ENCODE measurements at regions not wholly inside any gene's neighbourhood (a gene's known extent, or its start where the extent isn't known, plus 50 kb on each side); places are given as distances from the start of the nearest gene placed in this dataset.
A peak's percentile ranks its signal among the peaks of the same experiment; 100 is the strongest.
"Not testable (repeated sequence)": the region's sequence is repeated elsewhere in the genome, so short reads cannot be mapped to it uniquely, and the experiment has no call there.

DNA sequence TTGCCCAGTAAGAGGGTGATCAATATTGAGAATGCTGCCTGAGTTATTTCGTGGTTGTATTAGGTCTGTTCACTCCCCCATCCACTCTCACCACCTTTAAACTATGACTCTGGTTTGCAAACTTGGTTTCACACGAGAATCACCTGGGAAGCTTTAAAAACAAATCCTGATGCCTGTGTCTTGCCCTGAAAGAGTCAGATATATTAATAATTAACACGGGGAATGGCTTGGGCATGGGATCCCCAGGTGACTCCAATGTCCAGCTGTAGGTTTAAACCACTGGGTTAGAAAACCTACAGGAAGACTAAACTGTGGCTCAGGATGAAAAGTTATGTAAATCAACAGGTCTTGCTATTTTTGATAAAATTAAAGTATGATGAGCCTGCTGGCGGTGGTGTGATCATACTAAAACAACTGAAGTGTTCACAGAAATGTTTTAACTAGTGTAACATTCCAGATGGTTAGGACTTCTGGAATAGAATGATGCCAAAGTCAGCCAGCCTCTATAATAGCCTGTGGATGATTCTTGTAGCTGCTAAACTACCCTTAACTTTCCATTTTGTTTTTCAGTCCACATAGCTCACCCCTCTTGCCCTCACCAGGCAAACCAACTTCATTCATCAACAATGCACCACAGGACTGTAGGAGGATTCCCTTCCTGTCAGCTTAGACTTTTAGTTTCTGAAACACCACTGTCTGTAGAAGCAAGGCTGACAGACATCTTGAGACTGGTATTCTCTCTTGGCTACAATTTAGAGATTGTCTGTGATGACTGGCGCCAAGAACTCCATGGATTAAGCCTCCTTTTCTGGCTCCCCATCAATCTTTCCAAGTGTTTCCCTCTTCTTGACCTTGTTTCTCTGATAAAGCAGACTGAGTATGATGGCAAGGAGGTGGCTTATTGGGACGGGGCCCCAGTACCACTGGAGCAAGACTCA, 119.1 kb upstream of the ADAMTS9 start:
- DNase-seq (ENCODE audit: low read depth): no peak

DNA sequence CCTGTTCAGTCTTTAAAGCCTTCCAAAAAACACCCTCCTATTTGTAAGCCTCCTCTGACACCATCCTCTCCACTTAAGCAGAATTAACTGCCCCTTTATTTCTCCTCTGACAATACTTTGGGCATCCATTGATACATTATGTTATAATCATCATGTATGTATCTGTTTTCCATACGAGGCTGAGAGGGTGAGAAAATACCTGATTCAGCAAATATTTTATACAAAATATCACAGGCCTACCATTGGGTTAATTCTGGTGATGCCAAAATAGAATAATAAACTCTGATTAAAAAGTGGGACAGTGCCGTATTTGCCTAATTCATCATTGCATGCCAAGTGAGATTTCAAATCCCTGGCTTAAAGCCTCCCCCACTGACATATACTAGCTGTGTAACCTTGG, 118.2 kb upstream of the ADAMTS9 start:
- DNase-seq (ENCODE audit: low read depth): no peak

DNA sequence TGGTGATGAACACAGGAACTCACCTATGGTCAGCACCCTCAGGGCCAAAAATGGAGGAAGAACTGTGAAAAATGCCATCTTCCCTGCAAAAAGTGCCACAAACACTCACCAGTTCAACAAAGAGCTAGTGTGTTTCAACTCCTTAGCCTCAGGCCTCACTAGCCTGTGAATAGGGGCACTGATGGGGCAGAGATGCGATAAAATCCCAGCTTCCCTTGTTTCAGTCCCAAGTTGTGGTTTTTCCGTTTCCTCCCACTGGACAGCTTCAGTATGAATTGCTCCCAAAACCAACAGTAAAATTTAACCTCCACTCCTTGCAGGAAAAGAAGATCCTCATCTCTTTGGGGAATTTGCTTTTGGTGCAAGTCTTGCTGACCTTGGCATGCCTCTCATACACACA, 117.4 kb upstream of the ADAMTS9 start:
- DNase-seq (ENCODE audit: low read depth): no peak

DNA sequence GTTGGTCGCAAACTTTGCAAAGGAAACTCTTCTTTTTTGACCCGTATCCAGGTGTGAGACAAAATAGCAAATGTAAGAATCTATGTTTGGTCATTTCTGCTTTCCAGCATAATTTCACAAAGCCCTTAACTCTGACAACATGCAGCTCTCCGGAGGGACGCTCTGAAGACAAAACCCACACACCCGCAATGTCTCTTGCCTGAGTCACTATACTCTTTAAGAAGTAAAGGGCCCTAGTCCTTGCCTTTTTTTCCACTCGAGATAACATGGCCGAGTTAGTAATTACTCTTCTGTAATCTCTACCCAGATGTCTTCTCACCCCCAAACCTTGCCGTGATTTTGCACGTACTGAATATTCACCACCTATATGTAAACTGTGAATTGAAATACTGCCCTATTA, 115.7 kb upstream of the ADAMTS9 start:
- no peak for DNase-seq (ENCODE audit: low read depth)

DNA sequence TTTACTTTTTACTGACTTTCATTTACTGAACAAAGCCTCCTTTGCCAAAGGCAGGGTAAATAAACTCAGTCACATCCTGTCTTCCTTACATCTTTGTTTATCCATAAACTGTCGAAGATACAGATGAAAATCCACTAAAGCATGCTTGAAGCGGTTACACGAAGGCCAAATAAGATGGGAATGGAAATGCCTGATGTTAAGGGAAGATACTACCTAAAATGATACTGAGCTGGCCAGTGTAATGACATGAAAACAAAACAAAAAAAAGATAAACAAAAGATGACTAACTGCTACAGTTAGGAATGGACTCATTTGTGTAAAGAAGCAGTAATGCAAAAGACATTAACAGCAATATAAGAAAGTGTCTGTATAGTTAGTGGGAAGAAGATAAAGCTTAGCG, 114.7 kb upstream of the ADAMTS9 start:
- DNase-seq (ENCODE audit: low read depth): no peak

DNA sequence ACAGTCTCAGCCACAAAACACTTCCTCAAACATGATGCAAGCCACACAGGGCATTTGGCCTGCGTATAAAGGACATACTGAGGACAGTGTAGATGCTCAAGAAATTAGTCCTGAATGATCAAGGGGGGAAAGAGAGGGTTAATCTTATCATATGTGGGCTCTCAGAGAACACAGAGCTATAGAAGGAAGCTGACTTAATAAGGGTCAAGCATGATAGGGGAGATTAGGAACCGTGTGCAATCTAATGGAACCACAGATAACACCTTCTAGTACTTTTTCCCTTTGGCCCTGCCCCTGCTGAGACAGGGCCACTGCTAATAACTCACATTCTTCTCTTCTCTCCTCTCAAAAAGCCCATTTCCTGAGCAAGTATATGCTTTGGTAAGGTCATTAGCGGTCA, 114.1 kb upstream of the ADAMTS9 start:
- peak; percentile 66 for DNase-seq (ENCODE audit: low read depth)

DNA sequence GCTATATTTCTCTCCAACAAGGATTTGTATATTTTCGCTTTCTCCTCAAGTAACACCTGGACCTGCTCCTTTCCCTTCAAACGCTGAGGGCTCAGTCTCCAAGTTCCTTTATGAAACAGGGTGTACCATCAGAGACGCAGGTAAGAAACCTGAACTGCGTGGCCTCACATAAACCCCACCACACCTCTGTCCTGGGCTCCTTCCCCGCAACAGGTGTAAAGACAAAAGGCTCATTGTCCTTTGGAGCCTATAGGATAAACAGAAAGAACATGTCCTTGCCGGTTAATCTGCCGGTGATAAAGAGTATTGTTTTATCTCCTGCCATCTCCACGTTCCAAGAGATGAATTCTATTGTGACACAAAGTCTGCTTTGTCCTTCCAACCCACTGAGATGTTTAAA, 111.8 kb upstream of the ADAMTS9 start:
- no peak for DNase-seq (ENCODE audit: low read depth)

DNA sequence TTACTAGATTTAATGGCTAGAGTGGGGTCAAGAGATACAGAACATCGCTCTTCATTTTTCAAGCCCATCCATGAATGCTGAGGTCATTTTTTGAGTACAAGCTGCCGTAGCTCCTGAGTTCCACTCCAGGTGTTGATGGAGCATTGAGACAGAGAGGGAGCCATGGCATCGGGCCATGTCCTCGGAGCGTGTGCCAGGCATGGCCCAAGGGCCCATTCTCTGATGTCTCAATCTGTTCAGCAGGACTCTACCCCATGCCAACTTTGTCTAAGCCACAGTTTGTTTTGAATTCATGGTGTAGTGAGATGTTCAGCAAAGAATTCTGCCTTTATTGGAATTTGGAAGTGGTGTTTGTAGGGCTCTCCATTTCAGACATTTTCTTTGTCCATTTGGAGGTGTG, 110.5 kb upstream of the ADAMTS9 start:
- DNase-seq (ENCODE audit: low read depth): no peak

DNA sequence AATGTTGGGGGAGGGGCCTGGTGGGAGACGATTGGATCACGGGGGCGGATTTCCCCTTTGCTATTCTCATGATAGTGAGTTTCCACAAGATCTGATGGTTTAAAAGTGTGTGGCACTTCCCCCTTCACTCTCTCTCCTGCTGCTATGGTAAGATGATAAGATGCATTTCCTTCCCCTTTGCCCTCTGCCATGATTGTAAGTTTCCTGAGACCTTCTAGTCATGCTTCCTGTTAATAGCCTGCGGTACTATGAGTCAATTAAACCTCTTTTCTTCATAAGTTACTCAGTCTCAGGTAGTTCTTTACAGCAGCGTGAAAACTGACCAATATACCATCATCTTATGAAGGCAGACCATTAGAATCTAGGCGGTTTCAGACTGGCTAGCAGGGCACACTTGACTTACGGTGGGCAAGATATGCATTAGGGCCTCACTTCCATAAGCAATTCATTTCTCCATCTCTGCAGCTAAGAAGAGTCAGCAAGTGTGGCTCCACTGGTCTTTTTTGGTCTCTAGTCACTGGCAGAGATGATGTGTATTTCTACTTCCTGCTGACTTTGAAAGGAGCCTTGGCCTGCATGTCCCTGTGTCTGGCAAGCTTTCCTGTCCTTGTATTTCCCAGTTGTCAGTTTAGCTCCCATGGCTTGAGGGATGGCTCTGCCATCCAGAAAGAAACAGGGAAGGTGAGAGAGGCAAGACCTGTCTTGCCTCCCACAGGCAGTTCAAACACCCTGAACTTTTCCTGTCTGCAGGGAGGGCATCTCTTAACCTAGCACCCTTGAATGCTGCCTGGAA, 109.0 kb upstream of the ADAMTS9 start:
- DNase-seq (ENCODE audit: low read depth): peak; percentile 49

DNA sequence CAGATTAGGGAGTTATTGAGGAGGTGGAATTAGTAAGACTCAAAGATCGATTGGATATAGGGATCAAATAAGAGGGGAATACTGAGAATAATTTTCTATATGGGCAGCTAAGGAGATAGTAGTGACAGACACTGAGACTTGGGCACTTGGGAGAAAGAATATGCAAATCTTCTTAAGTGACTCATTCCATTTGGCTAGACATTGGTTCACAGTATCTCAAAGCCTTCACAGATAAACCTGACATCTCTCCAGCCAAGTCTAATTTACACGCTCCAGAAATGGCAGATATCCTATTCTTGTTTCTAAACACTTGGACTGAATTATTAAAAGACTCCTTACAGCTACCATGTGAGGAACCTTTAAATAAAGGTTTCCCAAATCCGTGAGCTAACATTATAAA, 104.6 kb upstream of the ADAMTS9 start:
- no peak for DNase-seq (ENCODE audit: low read depth)

DNA sequence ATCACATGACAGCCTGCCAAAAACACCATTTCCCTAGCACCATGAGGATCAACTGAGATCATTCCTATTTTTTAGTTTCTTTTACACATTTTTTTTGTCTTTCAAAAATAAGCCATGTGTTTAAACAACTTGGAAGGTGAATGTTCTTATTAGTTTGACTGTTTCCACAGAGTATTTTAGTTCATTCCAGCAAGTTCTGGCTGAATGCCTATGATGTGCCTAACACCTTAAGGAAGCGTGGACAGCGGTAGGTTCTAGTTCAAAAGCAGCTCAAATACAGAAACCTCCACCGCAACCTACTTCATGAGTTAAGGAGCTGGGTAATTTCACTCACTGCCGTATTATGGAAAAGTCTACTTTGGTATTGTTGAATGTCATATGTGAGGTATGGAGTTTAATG, 101.3 kb upstream of the ADAMTS9 start:
- DNase-seq (ENCODE audit: low read depth): no peak

DNA sequence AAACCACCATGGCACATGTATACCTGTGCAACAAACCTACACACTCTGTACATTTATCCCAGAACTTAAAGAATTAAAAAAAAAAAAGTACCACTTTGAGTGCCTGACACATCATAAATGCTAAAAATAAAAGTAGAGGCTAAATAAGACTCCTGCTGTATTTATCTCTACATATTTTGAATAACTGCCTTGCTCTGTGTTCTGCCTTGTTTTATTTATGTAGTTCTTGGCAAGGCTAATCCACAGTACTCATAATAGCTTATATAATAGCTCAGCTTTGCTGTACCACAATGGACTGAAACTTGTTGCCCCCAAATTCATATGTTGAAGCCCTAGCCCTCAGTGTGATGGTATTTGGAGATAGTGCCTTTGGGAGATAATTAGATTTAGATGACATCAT, 95.4 kb upstream of the ADAMTS9 start:
- no peak for DNase-seq (ENCODE audit: low read depth)

DNA sequence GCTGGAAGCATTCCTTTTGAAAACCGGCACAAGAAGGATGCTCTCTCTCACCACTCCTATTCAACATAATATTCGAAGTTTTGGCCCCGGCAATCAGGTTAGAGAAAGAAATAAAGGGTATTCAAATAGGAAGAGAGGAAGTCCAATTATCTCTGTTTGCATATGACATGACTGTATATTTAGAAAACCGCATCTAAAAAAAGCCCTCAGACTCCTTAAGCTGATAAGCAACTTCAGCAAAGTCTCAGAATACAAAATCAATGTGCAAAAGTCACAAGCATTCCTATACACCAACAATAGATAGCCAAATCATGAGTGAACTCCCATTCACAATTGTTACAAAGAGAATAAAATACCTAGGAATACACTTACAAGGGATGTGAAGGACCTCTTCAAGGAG, 93.1 kb upstream of the ADAMTS9 start:
- DNase-seq (ENCODE audit: low read depth): not testable (repeated sequence)

DNA sequence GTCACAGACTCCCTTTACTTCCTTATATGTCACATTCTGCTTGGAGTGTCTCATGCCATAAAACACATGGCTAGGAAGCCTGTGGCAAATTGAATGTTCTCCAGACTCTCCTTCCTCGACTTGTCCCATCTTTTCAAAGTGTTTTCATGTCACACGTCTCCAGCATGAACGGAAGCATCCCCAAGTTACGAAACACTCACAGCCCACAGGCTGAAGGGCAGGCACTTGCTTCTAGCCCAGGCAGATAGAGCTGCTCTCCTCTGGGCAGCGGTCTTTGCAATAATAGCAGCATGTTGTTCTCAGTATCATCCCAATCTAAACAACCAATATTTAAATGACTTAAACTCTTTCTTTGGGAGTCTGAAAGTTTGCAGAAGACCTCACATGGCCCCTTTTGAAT, 85.3 kb upstream of the ADAMTS9 start:
- no peak for DNase-seq (ENCODE audit: low read depth)

DNA sequence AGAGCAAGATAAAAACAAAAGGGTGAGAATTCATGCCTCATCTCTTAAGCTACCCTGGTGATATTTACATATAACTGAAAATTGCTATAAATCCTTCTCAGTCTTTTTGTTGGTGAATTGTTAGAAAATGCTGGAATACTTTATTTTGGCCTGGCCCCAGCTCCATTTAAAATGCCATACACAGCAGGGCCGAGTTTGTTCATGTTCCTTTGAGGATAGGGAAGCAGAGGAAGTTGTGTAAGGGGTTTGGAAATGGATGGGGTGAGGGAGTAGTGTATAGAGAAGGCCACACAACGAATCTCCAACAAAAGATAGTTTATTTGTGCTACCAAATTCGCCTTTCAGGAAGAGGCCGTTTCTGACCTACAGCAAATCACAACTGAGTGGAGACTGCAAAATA, 78.6 kb upstream of the ADAMTS9 start:
- no peak for DNase-seq (ENCODE audit: low read depth)

DNA sequence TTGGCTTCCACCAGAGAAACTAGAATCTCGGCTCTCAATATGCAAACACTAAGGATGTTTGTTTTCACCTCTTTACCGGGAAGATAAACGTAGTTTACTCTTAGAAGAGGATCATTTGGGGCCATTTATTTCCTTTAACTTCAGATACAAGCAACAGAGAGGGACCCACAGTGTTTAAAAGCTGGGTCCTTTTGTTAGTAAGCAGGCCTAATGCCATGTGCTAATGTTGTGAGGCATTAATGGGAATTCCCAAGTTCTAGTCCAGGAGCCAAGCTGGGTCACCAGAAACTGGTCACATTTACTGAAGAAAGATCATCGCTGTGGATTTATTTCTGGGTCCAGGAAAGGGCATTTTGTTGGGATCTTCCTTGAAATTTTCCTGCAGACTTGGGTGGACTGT, 78.1 kb upstream of the ADAMTS9 start:
- DNase-seq (ENCODE audit: low read depth): no peak

DNA sequence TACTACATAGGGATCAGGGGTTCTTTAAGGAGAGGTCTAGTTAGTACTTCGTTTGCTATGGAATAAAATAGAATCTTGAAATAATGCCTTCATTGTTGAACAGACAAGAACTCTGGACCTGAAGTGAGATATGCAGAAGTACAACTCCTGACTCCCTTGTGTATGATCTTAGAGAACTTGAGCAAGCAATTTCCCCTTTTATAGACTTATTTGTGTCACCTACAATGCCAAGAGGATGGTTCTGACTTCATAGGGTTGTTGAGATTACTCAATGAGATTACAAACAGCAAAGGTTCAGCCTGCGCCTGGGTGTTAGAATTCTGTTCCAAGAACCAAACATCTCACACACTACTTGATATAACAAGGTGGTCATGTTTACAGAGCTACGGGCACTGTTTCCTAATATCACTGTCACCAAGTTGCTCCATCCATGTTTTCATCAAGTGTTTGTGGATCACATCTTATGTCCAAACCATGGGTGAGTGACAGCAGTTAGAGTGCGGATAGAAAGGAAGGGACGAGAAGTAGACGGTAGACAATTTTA, 76.7 kb upstream of the ADAMTS9 start:
- DNase-seq (ENCODE audit: low read depth): no peak

DNA sequence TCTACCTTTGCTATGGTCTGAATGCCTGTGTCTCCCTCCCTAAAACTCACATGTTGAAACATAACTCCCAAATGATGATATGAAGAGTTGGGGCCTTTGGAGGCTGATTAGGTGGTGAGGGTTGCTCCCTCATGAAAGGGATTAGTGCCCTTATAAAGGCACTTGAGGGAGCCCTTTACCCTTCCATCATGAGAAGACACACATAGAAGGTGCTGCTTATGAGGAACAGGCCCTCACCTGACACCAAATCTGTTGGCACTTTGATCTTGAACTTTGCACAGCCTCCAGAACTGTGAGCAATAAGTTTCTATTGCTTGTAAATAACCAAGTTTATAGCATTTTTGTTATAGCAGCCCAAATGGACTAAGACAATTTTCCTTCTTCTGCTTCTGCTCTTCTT, 76.2 kb upstream of the ADAMTS9 start:
- DNase-seq (ENCODE audit: low read depth): no peak

DNA sequence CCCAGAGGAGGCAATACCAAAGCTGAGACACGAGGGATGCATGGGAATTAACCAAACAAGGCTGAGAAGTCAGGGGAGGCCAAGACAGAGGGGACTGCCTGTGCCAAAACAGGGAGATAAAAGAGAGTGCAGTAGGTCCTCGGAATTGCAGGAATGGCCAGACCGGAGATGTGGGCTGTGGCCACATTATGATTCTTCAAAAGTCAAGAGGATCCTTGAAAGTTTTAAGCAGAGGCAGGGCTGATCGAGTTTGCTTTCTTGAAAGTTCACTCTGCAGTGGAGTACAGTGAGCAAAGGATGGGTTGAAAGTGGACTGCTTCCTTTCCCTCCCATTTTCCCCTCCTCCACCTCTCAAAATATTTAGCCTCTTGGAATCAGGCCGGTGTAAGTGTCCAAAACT, 73.9 kb upstream of the ADAMTS9 start:
- no peak for DNase-seq (ENCODE audit: low read depth)

DNA sequence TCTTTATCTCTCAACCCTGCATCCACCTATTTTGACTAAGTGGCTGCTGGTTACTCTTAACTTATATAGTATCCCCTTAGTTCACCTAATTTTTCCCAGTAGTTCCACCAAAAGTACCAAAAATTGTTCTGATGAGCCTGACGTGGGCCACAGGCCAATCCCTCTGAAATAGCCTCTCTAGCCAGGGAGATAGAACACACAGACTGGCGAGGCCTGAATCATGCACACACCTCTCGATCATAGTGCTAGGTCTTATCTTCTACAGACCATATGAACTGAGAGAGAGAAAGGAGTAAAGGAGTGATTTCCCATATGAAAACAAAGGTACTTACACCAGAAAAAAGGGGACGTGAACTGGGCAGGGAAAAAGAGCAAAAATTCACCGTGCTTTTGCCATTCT, 72.5 kb upstream of the ADAMTS9 start:
- no peak for DNase-seq (ENCODE audit: low read depth)

DNA sequence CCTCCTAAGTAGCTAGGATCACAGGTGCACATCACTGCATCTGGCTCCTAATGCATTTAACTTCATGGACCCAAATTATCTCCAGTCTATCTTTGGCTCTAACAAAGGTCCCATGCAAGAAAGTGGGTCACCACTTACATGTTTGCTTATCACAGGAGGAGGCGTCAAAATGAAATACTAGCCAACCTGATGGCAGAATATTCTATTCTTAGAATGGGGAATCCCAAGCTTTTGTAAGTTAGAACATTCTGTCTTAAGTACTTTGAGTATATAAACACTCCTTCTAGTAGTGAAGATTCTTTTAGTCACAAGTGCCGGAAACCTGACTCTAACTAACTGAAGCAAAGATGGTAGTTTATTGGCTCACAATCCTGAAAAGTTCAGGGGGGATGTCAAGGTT, 72.0 kb upstream of the ADAMTS9 start:
- DNase-seq (ENCODE audit: low read depth): no peak

DNA sequence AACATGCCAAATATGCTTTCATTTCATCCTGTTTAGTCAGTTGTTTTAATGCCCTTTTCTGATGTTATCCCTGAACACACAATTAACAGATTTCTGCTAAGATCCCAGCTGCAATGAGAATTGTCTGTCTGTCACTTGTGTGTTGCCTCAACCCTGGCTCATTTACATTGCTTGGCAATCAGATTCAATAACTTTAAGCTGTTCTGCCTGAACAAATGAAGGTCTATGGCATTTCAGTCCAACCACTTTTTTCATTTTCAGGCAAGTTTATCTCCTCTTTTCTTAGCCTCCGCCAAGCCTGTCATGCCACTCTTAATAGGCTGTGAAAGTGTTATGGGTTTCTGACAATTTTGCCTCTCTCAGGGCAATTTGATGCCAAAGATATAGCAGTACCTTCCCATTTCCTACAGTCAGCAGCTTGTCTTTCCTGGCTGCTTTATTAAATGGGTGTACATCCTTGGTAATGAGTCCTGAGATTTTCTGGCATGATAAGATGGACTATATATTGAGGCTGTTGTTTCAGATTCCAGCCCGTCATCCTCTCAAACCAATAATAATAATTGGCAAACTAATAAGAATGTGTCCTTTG, 68.7 kb upstream of the ADAMTS9 start:
- no peak for DNase-seq (ENCODE audit: low read depth)
